Body of pancreas (tissue), 4 donors: ENCODE measurements at regions not wholly inside any gene's neighbourhood (a gene's known extent, or its start where the extent isn't known, plus 50 kb on each side); places are given as distances from the start of the nearest gene placed in this dataset.
"Not testable (repeated sequence)": the region's sequence is repeated elsewhere in the genome, so short reads cannot be mapped to it uniquely, and the experiment has no call there.

Experiments
- POLR2A ChIP-seq, 3 donors: fragments of 450-650 bp; IDR thresholded peaks; one replicate each; pipeline ENCODE4 v1.6.1; 2016; ENCODE audit warnings: antibody characterized with exemption in 3 of 3, mild to moderate bottlenecking in 2 of 3
- TF ChIP-seq, protein P1 (sequence below), 7 experiments: fragments of 450-650 bp in 4 of 7; fragments of 200-600 bp in 3 of 7; sonication (generic) in 3 of 7; IDR thresholded peaks; one replicate each; pipeline ENCODE4 v1.5.1; 2016 to 2019; ENCODE audit warnings: antibody characterized with exemption in 7 of 7

DNA sequence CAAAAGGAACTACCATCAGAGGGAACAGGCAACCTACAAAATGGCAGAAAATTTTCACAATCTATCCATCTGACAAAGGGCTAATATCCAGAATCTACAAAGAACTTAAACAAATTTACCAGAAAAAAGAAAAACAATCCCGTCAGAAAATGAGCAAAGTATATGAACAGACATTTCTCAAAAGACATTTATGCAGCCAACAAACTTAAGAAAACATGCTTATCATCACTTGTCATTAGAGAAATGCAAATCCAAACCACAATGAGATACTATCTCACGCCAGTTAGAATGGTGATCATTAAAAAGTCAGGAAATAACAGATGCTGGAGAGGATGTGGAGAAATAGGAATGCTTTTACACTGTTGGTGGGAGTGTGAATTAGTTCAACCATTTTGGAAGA is 516.2 kb downstream of the NFIB start:
- TF ChIP-seq, protein P1, sequence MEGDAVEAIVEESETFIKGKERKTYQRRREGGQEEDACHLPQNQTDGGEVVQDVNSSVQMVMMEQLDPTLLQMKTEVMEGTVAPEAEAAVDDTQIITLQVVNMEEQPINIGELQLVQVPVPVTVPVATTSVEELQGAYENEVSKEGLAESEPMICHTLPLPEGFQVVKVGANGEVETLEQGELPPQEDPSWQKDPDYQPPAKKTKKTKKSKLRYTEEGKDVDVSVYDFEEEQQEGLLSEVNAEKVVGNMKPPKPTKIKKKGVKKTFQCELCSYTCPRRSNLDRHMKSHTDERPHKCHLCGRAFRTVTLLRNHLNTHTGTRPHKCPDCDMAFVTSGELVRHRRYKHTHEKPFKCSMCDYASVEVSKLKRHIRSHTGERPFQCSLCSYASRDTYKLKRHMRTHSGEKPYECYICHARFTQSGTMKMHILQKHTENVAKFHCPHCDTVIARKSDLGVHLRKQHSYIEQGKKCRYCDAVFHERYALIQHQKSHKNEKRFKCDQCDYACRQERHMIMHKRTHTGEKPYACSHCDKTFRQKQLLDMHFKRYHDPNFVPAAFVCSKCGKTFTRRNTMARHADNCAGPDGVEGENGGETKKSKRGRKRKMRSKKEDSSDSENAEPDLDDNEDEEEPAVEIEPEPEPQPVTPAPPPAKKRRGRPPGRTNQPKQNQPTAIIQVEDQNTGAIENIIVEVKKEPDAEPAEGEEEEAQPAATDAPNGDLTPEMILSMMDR (IDR thresholded peaks at IDR 0.05): not testable (repeated sequence)
- not testable (repeated sequence) for TF ChIP-seq POLR2A (IDR thresholded peaks at IDR 0.05)
